NCI-H1694 treated with DMSO at 0.1 percent for 48 hours (cell line): ENCODE measurements at regions not wholly inside any gene's neighbourhood (a gene's known extent, or its start where the extent isn't known, plus 50 kb on each side); places are given as distances from the start of the nearest gene placed in this dataset.

Source experiments
- DNase-seq: peaks from one replicate; lab custom pipeline; 2025; lab: John Stamatoyannopoulos, UW

GRCh38 chr7:68433462-68434070, 1164.7 kb upstream of the AUTS2 start:
- no peak for DNase-seq

DNA sequence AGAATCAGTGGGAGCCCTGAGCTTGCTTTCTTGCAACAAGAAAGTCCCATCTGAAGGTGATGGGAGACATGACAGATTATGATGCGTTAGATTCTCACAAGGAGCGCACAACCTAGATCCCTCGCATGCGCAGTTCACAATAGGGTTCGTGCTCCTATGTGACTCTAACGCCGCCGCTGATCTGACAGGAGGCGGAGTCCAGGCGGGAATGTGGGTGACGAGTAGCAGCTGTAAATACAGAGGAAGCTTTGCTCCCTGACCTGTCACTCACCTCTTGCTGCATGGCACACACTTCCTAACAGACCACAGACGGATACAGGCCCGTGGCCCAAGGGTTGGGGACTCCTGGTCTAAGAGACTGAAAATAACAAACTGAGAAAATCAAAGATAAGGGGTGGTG, 1163.4 kb upstream of the AUTS2 start:
- DNase-seq = no peak

GRCh38 chr7:68438016-68438415, 1160.3 kb upstream of the AUTS2 start:
- no peak for DNase-seq

DNA sequence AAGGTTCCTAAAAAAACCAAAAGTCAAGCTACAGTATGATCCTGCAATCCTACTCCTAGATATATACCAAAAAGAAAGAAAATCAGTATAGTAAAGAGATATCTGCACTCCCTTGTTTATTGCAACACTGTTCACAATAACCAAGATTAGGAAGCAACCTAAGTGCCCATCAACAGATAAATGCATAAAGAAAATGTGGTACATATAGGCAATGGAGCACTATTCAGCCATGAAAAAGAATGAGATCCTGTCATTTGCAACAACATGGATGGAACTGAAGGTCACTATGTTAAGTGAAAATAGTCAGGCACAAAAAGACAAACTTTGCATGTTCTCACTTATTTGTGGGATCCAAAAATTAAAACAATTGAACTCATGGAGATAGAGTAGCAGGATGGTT, 1159.5 kb upstream of the AUTS2 start:
- DNase-seq = no peak

DNA sequence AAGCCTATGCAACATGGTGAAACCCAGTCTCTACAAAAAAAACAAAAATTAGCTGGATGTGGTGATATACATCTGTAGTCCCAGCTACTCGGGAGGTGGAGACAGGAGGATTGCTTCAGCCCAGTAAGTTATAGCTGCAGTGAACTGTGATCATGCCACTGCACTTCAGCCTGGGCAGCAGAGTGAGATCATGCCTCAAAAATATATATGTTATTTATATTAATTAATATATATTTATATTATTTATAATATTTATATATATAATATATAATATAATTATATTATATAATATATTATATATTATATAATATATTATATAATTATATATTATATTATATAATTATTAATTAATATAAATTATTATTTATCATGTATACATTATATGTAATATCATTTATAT, 1158.4 kb upstream of the AUTS2 start:
- no peak for DNase-seq

DNA sequence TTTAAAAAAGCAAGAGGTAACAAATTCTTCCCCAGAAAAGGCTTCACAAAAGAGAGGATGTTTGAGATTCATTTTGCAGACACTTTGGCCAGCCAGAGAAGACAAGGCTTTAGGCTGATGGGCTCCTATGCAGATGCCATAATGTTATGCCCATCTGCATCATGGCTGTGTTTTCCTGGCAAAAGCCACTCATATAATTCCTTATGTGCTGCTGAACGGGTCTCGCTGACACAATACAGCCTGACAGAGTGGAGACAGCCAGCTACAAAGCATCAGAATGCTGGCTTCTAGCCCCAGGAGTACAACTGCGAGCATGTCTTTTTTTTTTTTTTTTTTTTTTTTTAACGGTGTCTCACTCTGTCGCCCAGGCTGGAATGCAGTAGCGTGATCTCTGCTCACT, 1157.4 kb upstream of the AUTS2 start:
- DNase-seq = peak; percentile 86

GRCh38 chr7:68441645-68442044, 1156.6 kb upstream of the AUTS2 start:
- no peak for DNase-seq

GRCh38 chr7:68442931-68443631, 1155.2 kb upstream of the AUTS2 start:
- no peak for DNase-seq

GRCh38 chr7:68444042-68444441, 1154.2 kb upstream of the AUTS2 start:
- no peak for DNase-seq

DNA sequence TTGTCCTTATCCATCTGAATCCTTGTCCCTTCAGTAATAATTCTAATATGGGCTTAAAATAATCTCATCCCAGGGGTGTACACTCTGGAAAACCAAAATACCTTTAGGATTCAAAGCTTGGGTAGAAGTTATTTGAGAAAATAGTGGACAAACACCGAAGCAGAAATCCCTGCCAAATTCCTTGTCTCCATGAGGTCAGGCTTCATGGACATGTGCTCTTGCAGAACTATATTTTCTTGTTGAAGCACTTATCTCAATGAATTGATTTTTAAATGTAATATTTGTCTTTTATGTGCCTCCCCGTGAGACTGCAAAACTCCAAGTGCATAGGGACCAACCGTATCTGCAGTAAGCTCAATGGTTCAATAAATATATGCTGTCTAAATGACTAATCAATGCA, 1153.3 kb upstream of the AUTS2 start:
- DNase-seq = no peak

- DNase-seq = no peak
Observed at GRCh38 chr7:68446183-68446582, 1152.1 kb upstream of the AUTS2 start.

- no peak for DNase-seq
Observed at GRCh38 chr7:68449099-68449498, 1149.2 kb upstream of the AUTS2 start.

DNA sequence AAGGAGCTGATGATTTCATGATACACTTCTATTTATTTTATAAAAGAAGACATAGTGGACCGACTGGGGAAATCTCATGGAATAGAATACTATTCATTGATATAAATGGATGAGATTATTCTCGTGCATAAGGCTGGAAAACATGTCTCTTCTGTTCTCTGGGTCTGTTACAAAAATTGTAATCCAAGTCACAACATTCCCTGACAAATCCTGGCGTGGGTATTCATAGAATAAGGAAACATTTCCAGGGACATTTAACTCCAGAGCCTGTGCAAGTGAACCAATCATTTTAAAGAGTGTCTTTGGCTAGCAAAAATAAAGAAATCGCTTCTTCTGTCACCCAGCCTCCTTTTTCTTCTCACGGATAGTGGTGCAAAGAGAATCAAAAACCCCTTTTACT, 1148.5 kb upstream of the AUTS2 start:
- DNase-seq = no peak

DNA sequence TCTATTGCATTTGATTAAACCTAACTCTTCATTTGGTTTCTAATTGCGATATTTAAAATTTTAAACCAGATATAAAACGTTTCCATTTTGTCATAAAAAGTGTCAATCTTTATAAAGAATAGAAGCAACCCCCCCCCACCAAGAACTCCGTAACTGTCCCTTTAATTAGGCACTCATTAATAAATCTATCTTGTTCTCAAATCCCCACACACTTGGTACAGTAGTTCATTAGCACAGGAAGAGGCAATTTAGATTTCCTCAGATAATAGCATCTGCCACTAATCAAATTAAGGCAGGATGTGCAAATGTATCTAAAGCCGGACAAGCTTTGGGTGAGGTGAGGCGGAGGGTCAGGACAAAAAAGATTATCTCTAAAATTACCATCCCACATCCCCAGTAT, 1143.3 kb upstream of the AUTS2 start:
- DNase-seq = no peak

- no peak for DNase-seq
Observed at GRCh38 chr7:68456469-68456868, 1141.8 kb upstream of the AUTS2 start.

DNA sequence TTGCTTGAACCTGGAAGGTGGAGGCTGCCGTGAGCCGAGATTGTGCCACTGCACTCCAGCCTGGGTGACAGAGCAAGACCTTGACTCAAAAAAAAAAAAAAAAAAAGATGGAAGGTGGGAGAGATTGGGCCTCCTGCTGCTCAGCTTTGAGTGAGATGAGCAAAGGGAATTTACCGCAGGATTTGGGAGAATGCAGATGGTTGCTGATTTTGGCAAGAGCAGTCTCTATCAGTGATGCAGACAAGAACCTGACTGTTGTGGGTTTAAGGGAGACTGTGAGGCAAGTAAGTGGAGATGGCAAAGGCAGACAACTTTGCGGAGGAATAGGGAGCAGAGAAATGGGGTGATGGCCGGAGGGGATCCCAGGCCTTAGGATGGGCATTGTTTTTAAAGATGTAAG, 1140.8 kb upstream of the AUTS2 start:
- no peak for DNase-seq

DNA sequence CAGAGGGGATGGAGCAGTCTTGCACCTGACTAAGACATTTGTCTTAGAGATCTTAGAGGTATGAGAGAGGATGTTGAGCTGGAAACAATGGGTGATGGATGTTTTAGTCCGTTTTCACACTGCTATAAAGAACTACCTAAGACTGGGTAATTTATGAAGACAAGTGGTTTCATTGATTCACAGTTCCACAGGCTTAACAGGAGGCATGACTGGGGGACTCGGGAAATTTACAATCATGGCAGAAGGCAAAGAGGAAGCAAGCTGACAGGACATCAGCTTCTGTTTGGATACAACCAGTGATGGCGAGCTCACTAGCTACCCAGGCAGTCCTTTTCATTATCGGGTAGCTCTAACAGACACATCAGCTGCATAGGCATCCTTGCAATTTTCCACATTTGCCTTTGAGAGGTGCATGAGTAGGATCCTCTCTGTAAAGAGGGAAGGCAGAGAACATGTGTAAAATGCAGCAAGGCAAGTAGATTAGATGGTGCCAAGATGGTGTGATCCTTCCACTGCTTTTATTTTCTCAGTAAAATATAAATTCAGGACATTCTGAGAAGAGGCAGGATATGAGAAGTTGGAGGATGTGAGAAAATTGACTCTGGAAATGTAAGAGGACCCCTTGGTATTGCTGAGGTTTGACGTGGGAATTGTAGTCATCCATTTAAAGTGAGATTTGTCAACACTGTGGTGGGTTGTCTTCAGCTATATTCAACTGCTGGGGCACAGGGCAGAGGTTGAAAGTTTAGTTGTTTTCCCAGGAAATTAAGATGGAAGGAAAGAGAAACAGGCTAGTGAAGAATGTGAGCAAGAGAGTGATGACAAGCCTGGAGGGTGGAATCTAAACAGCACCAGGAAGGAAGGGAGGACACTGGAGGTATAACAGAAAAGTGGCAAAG, 1140.0 kb upstream of the AUTS2 start:
- no peak for DNase-seq

DNA sequence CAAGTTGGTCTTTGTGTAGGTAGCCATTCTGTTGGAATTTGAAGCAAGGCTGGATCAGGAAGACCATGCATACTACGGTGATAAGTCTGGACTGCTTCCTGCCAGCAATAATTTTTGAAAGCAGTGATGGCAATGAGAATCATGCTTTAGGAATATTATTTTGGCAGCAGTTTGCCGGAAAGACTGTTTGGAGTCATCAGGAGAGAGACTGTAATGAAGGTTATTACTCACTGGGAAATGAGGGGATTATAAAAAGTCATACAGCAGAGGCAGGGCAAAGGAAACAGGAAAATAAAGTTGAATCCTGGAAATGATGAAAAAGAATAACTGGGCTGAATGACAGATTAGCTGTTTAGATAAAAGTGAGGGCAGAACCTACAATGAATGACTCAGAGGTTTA, 1136.8 kb upstream of the AUTS2 start:
- no peak for DNase-seq

- no peak for DNase-seq
Observed at GRCh38 chr7:68470836-68471435, 1127.3 kb upstream of the AUTS2 start.

GRCh38 chr7:68472688-68473087, 1125.6 kb upstream of the AUTS2 start:
- DNase-seq = no peak

- no peak for DNase-seq
Observed at GRCh38 chr7:68474661-68475216, 1123.5 kb upstream of the AUTS2 start.

DNA sequence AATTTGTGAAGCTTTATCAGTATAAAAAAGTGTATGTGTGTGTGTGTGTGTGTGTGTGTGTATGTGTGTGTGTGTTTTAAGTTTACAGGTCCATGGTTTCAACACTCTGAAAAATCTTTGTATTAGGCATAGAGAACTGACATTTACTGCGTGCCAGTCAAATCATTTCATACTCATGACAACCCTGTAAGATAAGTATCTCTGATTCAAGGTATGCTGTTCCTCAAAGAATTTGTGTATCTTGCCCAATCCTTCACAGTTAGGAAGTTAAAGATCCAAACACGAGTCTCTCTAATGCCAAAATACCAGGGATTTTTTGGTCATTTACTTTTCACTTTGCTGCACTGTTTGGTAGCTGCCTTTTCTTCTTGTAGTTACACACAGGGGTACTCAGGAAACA, 1121.3 kb upstream of the AUTS2 start:
- DNase-seq = no peak
